ELF-1 (cell line): ENCODE measurements at regions not wholly inside any gene's neighbourhood (a gene's known extent, or its start where the extent isn't known, plus 50 kb on each side); places are given as distances from the start of the nearest gene placed in this dataset.

ENCODE experiments used
- DNase-seq: peaks from one replicate; pipeline ENCODE4 v3.0.0-alpha.2; 2016; ENCODE audit warnings: low read depth, low spot score

DNA sequence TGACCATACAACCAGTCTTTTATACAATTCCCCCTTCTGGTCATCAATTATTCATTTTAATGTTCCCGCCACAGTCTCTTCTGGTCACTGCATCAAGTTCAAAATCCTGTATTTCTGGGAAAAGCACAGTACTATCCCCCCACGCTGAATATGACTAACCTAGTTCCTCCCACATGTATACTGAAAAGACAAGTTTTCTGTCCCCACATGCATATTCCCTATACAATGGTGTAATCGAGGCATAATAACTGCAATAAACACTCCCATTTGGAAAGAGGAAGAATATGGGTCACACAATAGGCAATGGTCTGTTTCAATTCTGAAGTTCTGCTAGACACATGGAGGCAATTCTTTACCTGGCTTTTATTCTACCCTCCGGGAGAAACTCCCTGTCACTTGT is 344.9 kb downstream of the EFNA5 start:
- DNase-seq: no peak

DNA sequence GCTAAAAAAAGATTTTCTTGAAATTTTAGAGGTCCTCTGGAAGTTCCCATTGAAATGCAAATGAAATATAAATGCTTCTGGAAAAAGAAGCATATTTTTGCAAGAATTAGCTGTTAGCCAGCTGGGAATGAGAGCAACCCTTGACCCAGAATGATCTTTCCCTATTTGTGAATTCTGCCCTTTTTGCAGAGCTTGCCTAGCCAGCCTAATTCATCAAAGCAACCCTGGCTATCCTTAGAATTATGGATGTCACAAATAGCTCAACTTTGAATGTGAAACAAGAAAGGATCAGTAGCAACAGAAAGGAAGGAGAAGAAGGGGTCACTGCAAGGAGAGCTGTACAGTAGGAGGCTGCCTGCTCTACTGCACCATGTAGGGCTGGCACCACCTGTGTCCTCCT is 345.9 kb downstream of the EFNA5 start:
- no peak for DNase-seq

DNA sequence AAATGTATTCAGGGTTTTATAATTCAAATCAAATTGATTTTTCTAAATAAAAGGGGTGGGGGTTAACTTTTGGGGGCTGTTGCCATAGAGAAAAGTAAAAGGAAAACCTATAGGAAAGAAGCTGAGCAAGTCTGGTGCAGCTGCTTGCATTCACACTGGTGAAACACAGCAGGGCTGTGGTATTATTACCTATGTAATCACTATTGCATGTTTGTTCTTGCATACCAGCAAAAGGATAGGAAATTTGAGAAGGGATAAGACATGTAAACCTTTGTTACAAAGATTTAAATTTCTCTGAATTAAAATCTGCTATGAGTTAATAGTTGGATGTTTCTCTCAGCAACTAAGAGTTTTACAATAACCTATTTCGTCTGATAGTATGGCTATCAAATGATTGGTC is 346.7 kb downstream of the EFNA5 start:
- DNase-seq: no peak

DNA sequence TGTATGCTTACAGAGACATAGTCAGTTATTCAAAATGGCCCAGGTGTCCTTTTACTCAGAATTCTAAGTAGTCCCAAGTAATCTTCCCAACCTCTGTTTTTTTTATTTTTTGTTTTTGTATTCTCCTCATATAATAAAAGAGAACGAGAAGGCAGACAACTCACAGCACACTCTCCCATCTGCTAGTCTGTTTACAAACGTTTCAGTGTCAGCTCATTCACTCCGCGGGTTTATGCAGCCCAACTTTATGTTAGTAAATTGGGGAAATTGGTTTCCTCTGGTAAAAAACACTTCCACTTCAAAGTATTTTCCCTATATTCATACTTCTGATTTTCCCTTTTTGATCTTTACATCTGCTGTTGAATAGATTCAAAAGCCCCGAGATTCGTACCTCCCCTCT is 347.2 kb downstream of the EFNA5 start:
- no peak for DNase-seq

DNA sequence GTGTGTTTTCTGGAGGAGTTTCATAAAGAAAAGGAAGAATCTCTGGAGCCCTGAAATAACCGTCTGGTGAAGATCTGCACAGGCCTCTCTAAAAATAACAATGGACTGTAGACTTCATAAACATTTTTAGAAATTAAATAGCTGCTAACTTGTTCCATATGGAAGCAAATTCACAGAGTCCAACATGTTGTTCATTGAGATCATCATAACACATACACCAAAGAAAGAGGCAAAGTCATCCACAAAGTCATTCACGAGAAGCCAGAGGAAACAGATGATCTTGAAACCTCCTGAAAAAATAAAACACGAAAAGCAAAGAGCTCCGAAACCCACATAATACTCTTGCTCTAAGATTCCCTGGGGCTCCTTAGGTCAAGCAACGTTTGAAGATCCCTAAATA is 347.8 kb downstream of the EFNA5 start:
- DNase-seq: no peak

DNA sequence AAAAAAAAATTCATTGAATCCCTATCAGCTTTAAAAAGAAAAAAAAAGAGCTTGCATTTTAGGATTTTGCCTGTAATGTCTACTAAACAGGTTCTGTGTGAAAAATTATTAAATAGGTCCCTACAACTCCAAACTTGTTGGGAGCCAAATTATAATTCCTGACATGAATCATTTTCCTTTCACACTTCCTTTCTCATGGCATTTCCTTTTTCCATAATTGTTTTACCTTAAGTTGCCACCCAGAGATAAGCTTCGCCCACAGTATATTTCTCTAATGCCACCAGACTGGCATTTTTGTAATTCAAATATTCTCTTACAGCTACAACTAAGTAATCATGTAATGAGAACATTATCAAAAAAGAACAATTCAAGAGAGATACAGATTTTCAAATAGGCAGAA is 348.8 kb downstream of the EFNA5 start:
- no peak for DNase-seq

DNA sequence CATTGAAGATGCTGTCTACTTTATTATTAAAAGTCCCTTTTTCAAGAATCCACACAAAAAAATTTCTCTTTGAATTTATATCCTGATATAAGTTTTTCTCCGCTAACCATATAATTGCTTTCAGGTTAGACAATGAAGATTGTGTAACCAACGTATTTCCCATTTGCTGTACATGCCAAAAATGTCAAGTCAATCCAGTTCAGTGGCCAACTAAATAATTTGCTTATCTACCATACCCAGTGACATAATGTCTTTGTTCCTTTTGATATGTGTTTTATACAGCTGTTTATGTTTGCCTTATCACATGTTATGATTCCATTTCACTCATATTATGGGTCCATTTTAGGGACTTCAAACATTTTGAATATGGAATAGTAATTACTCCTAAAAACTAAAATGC is 349.9 kb downstream of the EFNA5 start:
- no peak for DNase-seq

DNA sequence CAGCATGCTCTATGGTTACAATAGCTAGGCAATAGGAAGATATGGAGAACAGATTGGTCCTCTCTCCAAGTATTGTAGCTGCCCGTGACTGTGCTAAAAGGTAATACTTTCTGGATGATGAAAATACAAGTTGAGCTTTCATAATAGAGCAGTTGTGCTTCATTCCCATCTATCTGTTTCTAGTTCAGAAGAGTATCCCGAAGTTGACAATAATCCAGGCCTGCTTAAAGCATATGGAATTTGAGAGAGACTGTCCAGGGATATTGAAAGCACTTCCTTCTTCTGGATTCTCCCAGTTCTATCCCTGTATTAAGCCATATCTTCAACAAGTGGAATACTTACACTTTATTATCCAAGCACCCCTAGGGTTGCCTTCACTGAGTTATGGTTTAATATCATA is 350.4 kb downstream of the EFNA5 start:
- DNase-seq: no peak

DNA sequence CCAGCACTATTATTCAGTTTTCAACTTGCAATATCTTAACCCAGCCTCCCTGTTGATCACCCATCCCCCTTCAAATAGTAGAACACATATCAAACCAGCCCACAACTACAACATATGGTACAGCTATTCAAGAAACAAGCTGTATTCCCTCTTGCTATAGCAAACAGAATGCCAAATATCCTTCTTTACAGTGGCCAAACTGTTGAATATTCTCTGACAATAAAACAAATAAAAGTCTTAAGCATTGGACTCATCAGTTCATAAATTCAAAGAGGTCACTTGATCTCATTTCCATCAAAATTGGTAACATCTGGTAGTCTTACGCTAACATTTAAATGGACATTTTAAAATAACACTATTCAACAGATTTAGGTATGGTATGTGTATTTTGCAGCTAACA is 350.8 kb downstream of the EFNA5 start:
- no peak for DNase-seq

DNA sequence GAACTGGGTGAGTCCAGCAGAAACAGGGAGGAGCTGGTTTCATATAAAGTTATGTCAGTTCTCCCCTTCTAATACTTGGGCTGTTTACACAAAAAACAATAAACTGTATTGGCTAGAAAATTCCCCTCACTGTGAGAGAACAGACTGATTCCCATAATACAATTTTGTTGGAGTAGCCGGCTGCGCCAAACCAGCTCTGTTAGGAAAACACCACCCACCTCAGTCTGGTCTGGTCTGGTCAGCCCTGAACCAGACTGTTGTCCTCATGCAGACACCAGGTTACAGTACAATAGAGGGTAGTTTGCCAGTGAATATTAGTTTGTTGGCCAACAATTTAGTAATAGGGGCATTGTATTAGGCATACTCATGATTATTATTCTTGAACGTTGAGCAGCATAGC is 356.4 kb downstream of the EFNA5 start:
- peak; percentile 14 for DNase-seq

DNA sequence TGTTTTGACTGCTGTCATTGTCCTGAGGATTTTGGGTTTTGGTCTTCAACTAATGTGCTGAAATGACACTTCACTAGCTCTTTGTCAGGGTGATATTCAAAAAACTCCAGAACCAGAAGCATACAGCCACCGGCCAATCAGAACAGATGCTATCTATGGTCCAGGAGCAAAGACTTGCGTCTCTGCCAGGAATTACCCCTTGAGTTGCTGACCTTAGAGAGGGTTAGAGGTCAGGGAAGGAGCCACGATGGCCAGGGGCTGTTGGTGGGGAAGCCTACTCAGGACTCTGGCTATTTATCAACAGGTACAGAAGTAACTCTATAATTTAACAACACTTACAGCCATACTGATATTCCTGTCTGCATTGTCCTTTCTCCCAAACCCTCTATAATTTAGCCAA is 356.8 kb downstream of the EFNA5 start:
- DNase-seq: peak; percentile 59

DNA sequence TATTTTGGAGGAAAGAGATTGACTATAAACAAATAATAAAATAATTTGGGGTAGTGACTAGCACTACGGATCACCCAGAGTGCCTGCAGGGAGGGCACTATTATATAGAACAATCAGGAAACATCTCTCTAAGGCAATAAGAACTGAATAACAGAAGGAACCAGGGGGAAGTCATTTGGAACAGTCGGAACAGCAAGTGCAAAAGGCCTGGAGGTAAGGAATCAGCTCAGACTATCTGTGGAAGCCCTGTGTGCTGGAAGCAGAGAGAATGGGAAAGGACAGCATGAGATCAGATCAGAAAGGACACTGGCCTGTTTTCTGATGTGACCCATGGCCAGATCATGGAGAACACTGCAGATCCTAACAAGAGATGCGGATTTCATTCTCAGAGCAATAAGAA is 357.6 kb downstream of the EFNA5 start:
- DNase-seq: peak; percentile 59

DNA sequence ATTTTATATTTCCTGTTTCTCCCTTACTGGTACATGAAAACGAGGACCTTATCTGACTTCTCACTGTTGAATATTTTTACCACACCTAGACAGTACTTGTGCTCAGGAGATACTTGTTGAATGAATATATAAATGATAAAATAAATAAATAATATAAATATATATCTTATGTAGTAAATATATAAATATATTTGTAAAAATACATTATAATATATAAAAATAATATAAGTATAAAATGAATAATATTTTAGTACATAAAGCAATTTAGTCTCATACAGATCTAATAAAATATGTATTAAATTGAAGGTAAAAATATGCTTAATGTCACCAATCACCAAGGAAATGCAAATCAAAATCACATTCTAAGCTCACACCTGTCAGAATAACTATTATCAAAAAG is 360.6 kb downstream of the EFNA5 start:
- no peak for DNase-seq

DNA sequence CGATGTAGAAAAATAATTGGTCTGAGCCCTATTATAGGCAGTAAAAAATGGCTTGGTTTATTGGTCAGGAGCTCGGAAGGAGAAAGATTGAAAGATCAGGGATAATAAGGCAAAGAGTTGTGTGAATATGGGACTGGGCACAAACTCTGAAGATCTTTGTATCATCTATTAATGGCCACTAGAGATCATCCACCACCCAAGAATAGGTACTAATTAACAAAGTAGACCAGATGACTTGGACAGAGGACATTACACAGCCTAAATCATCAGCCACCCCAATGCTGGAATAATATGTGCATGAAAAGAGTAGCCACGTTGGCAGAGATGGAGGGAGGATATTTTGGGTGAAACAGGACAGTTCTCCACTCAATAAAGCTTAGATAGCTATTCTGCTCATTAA is 364.1 kb downstream of the EFNA5 start:
- no peak for DNase-seq

DNA sequence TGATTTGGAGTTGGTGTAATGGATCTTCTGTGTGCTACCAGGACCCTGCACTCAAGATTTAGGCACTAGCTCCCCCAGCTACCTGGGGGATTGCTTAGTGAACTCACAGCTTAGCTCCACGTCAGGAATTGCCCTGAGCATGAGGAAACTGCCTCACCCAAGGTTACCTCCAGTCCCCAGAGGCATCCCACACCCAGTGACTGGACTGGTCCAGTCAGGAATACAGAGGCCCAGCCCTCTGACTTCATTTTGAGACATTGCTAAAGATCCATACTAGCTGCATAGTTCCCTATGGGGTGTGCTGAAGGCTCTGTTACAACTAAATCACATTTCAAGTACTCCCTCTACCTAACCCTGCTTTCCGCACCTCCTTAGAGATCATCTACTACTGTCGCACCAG is 364.7 kb downstream of the EFNA5 start:
- no peak for DNase-seq

DNA sequence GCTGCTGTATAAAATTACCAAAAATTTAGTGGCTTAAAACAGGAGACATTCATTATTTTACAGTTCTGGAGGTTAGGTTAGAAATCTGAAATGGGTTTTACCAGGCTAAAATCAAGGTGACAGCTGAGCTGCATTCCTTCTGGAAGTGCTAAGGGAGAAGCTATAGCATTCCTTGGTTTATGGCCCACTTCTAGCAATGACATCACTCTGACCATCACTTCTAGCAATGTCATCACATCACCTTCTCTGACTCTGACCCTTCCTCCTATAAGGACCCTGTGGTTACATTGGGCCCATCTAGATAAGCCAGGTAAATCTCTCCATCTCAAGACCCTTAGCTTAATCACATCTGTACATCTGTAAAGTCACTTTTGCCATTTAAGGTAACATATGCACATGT is 366.1 kb downstream of the EFNA5 start:
- no peak for DNase-seq

DNA sequence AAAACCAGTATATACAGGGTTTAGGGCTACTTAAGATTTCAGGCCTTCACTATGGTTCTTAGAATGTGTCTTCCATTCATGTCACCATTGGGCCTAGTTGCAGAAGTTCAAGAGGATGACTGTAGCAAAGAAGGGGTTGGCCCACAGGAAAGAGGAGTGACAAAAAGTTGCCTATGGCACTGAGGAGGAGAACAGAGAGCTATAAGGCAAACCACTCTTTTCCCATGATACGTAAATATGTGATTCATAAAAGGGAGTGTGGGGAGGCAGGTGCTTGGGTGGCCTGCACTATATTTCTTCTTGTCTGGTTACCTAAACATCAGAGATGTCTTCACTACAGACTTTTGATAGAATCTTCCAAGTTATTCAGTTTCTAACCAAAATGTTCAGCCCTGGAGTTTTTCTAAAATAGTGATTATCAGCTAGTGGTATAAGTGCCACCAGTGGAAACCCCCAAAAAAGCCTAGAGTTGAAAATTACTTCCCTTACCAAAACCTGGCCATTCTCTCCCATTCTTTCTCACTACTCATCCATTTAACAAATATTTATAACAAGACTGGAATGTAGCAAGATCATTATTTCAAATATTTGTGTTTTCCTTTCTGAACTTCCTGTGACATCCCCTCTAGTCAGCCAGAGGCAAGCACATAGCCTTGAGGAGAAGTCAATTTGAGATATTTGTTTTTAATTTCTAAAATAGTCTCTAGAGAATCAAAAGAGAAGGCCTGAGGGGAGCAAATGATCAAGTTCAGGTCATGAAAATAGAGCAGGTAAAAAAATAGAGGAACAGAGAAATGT is 367.4 kb downstream of the EFNA5 start:
- no peak for DNase-seq

DNA sequence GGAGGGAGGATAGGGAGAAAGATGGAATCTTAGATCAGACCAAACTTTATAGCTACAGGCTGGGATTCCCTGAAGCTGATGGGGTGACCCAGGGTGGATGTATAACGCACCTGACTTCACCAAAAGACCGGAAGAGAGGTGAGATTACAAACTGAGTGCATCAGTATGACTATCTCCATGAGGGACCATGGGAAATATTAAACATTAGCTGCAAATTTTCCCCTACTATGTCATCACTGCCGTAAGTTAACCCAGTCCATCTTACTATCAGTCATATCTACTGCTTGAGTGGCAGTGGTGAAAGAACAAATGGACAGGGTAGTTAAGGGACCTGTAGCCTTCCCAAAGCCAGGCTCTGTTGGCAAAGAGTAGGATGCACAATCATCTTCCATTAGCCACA is 368.3 kb downstream of the EFNA5 start:
- DNase-seq: no peak

DNA sequence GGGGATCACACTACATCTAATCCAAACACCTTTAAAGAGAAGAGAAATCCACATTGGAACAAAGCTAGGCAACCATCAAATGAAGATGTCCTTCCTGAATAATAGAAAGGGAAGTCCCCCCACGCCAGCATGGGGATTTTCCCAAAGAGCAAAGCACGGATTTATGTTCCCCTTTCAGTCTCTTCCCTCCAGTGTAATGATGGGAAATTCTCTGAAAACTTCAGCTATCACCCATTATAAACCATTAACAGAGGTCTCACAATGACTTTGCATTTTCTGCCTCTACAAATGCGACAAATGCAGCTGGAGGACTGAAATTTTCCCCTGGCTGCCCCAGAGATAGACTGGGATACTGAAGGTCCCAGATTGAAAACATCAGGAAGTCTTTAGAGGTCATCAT is 368.7 kb downstream of the EFNA5 start:
- no peak for DNase-seq

DNA sequence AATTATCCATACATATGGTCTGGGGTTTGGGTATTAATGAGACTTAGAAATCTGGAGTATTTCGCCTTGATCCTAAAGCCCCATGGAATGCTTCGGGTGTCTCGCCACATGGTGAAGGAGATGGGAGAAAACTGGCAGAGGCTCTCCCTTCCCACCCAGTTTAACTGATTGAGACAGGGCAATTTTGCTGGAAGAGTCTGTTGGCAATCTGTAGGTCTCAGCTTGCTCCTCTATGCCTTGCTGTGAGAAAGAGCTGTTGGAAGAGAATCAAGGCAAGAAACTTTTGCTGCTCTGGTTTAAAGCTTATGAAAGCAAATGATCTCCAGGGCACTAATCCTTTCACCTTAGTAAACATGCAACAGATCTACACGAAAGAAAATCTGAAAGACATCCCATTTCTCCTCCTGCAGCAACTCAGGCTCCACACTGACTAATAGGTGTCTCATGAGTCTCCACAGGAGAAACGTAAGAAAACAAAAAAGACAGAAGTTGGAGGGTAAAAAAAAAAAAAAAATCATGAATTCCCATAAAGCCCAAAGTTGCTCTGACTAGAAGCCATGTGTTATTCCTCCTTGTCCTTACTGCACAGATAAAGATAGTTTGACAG is 369.9 kb downstream of the EFNA5 start:
- no peak for DNase-seq

DNA sequence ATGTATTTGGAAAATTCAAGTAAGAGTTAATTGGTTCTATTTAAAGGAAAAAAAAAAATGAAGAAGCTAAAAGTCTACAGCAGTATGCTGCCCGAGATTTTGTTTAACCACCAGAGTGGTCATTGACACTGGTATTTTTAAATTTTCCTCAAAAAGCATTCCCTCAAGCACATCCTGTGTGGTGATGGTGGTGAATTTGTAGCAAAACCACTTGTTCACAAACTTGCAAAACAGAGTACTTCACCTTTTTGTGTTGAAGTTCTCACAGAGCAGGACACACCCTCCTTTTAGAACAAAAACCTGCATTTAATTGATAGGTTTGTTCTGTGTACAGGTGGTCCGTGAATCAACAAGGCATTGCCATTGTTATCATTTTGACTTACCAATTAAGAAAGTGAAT is 374.2 kb downstream of the EFNA5 start:
- DNase-seq: no peak

DNA sequence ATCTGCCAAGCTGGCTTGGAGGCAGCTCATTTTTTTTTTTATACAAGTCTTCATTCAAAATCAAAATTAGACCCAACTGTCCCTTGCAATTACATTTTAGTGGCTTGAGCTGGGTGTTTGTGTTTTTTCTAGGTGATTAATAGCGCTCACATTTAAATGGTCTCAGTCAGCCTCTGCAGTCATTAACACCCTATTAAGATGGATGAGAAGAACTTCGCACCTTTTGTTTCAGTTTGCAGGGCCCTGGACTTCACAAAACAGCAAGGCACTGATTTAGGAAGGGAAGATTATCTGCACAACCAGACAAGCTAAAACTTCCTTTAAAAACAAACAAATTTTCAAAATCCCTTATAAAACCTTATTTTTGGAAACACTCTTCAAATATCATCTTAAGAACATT is 374.8 kb downstream of the EFNA5 start:
- peak; percentile 20 for DNase-seq

DNA sequence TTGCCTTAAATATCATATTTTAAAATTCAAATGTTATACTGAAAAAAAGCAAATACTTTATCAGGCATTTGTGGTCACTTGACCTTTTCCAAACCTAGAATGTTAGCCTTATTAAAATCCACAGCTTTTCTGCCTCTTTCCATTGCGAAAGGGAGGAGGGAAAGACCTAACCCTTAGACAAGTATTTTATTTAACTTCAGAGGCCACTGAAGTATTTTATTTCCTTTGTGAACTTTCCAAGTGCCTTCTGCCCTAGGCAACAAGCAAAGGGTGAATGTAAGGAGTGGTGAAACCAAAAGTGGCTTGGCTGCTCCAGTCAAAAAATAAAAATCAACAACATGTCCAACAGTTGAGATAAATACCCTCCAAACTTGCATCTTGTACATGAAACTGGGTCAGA is 376.1 kb downstream of the EFNA5 start:
- no peak for DNase-seq

DNA sequence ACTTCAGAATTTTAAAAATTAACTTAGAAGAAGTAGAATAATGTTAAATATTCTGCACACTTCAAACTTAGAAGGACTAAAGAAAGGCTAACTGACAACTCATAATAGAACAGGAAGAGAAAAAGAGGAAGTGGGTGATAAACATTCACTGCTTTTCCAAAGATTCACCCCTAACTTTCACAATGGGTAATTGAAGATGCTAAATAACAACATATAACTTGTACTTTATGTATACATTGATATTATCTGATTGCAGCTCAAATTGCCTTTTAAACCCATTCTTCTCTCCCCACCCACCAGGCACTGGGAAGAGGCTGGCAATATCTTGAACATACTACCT is 376.6 kb downstream of the EFNA5 start:
- no peak for DNase-seq
